PC-9 (cell line): ENCODE measurements at regions not wholly inside any gene's neighbourhood (a gene's known extent, or its start where the extent isn't known, plus 50 kb on each side); places are given as distances from the start of the nearest gene placed in this dataset.

ENCODE experiments used
- BruUV-seq: library from RNA; stranded (reverse); fragments of 400-500 nt; replicated peaks from 2 replicates; lab custom pipeline; 2021; lab: Mats Ljungman, UMichigan
- CTCF ChIA-PET: fragments of 300-600 bp; sonication (Branson Sonifier 250); formaldehyde crosslinking; loops from one replicate; lab custom pipeline; 2022; ENCODE audit warnings: antibody characterized with exemption; lab: Charles Lee
- POLR2A ChIA-PET: fragments of 300-600 bp; sonication (Branson Sonifier 250); formaldehyde crosslinking; loops from one replicate; lab custom pipeline; 2022; ENCODE audit warnings: antibody characterized with exemption; ENCODE audit not compliant: unreplicated experiment; lab: Charles Lee
- DNase-seq, 2 experiments: peaks; one replicate each; pipeline versions ENCODE4 v3.0.0 to v3.0.0-alpha.2; 2015 to 2022; ENCODE audit warnings: mixed read lengths in 1 of 2
- H2AFZ ChIP-seq: fragments of 200-600 bp; sonication (generic); 2 replicates; pipeline ENCODE4 v1.8.1; 2017; ENCODE audit warnings: antibody characterized with exemption
- H3F3A ChIP-seq: fragments of 200-600 bp; sonication (generic); 2 replicates; pipeline ENCODE4 v1.8.1; 2017; ENCODE audit warnings: antibody characterized with exemption, mild to moderate bottlenecking, low read depth; ENCODE audit not compliant: insufficient read depth
- H3K27ac ChIP-seq: fragments of 200-600 bp; sonication (generic); 2 replicates; pipeline ENCODE4 v1.6.1; 2016; ENCODE audit warnings: mixed run types
- H3K27me3 ChIP-seq: fragments of 200-600 bp; sonication (generic); 2 replicates; pipeline ENCODE4 v1.6.1; 2016; ENCODE audit warnings: low read depth, mixed run types; ENCODE audit not compliant: insufficient read depth
- H3K36me3 ChIP-seq: fragments of 200-600 bp; sonication (generic); 2 replicates; pipeline ENCODE4 v1.6.1; 2016; ENCODE audit warnings: low read depth, mixed run types
- H3K4me1 ChIP-seq: fragments of 200-600 bp; sonication (generic); replicated peaks from 2 replicates; pipeline ENCODE4 v1.6.1; 2016; ENCODE audit warnings: mixed run types; ENCODE audit not compliant: insufficient read depth
- H3K4me2 ChIP-seq: fragments of 200-600 bp; sonication (generic); 2 replicates; pipeline ENCODE4 v1.6.1; 2017; ENCODE audit warnings: mixed run types
- H3K4me3 ChIP-seq: fragments of 200-600 bp; sonication (generic); 2 replicates; pipeline ENCODE4 v1.6.1; 2016; ENCODE audit warnings: mixed run types
- H3K79me2 ChIP-seq: fragments of 200-600 bp; sonication (generic); 2 replicates; pipeline ENCODE4 v1.6.1; 2017; ENCODE audit warnings: low read depth, mixed run types
- H3K9me2 ChIP-seq: fragments of 200-600 bp; sonication (generic); 2 replicates; pipeline ENCODE4 v1.8.1; 2017; ENCODE audit warnings: mild to moderate bottlenecking; ENCODE audit not compliant: insufficient read depth
- H3K9me3 ChIP-seq: fragments of 200-600 bp; sonication (generic); 2 replicates; pipeline ENCODE4 v1.8.1; 2016; ENCODE audit warnings: low read depth; ENCODE audit not compliant: insufficient read depth
- H4K20me1 ChIP-seq: fragments of 200-600 bp; sonication (generic); 2 replicates; pipeline ENCODE4 v1.8.1; 2017; ENCODE audit not compliant: insufficient read depth
- EZH2 ChIP-seq: fragments of 200-600 bp; sonication (generic); IDR thresholded peaks from 2 replicates; pipeline ENCODE4 v1.8.0; 2017; ENCODE audit warnings: antibody characterized with exemption, low read depth
- intact Hi-C: fragments of 100-400 bp; cut with micrococcal nuclease; formaldehyde crosslinking; loops from one replicate; pipeline ENCODE4 v1.10.0; 2022; ENCODE audit not compliant: unreplicated experiment
- TF ChIP-seq, protein P1 (sequence below): fragments of 200-600 bp; sonication (generic); conservative IDR thresholded peaks from 2 replicates; pipeline ENCODE4 v1.6.1; 2017; ENCODE audit warnings: mixed run types, antibody characterized with exemption, mild to moderate bottlenecking, moderate library complexity

DNA sequence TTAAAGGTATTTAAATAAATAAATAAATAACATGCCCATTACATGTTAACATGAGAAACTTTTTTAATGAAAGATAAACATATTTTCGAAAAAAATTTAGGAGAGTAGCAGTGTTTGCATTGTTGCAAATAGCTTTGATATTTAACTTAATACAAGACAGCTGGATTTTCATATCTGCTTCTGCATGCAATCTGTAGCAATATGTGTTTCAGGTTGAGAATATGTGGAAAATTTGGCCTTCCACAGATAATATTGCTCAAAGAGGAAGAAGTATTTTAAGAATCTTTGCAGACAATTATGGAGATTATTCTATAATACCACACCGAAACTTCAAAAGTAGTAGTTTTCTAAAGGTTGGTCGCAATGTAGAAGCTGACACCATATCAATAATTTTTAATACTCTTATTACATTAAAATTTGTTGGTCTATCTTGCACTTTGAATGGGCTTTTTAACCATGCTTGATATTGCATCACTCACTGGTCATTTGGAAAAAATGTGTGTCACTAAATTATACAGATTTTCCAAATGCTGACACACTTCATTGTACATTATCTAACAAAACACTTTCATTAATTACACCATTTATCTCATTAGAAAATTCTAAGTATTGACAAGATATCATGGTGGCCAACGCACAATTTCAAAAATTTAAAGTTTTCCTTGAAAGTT is 229.8 kb upstream of the HDAC9 start:
- no TSS peak for BruUV-seq
- Histone ChIP-seq H4K20me1 (no peaks in the 10 kb centered on the region), H2AFZ (no peak overlapping the region), H3K27ac (no peak overlapping the region), H3F3A (no peaks in the 10 kb centered on the region), H3K4me1 (no peaks in the 10 kb centered on the region), H3K79me2 (no peaks in the 10 kb centered on the region), H3K9me2 (no peaks in the 10 kb centered on the region; the same call in 1 of the 2 replicates), H3K9me3 (peaks cover 13% of the 10 kb centered on the region), H3K4me3 (no peak overlapping the region), H3K27me3 (no peaks in the 10 kb centered on the region), H3K36me3 (no peaks in the 10 kb centered on the region), H3K4me2 (no peak overlapping the region)
- DNase-seq: no peak
- ChIA-PET CTCF (no interaction called here), POLR2A (no interaction called here)
- intact Hi-C loops: no loop called here
- no peak for TF ChIP-seq EZH2
- TF ChIP-seq, protein P1, sequence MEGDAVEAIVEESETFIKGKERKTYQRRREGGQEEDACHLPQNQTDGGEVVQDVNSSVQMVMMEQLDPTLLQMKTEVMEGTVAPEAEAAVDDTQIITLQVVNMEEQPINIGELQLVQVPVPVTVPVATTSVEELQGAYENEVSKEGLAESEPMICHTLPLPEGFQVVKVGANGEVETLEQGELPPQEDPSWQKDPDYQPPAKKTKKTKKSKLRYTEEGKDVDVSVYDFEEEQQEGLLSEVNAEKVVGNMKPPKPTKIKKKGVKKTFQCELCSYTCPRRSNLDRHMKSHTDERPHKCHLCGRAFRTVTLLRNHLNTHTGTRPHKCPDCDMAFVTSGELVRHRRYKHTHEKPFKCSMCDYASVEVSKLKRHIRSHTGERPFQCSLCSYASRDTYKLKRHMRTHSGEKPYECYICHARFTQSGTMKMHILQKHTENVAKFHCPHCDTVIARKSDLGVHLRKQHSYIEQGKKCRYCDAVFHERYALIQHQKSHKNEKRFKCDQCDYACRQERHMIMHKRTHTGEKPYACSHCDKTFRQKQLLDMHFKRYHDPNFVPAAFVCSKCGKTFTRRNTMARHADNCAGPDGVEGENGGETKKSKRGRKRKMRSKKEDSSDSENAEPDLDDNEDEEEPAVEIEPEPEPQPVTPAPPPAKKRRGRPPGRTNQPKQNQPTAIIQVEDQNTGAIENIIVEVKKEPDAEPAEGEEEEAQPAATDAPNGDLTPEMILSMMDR: no peak

DNA sequence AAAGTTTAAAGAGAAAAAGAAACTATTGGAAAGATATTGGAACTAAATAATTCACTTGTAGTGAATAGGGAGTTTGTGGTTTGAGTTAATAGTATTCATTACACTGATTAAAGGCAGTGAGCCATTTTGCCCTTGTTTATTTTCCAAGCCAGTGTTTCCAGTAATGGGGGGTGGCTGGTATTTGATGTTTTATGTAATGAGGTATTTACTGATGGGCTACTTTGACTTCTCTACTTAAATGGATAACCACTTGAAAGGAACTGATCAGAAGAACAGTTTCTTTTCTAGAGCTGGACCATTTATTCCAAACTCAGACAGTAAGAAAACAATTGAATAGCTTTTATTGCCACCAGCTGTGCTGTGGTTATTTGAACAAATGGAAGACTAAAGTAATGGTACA is 227.0 kb upstream of the HDAC9 start:
- BruUV-seq: no TSS peak
- no peak overlapping the region for H2AFZ ChIP-seq
- POLR2A ChIA-PET: no interaction called here
- H4K20me1 ChIP-seq: no peaks in the 10 kb centered on the region
- no peak overlapping the region for H3K27ac ChIP-seq
- TF ChIP-seq, protein P1: no peak
- no peak for TF ChIP-seq EZH2
- H3K4me2 ChIP-seq: no peak overlapping the region
- no peaks in the 10 kb centered on the region for H3F3A ChIP-seq
- no peaks in the 10 kb centered on the region for H3K79me2 ChIP-seq
- H3K27me3 ChIP-seq: no peaks in the 10 kb centered on the region
- intact Hi-C loops: no loop called here
- H3K4me3 ChIP-seq: no peak overlapping the region
- H3K4me1 ChIP-seq: no peaks in the 10 kb centered on the region
- CTCF ChIA-PET: no interaction called here
- no peaks in the 10 kb centered on the region; the same call in 1 of the 2 replicates for H3K9me3 ChIP-seq
- DNase-seq: no peak
- no peaks in the 10 kb centered on the region; the same call in 1 of the 2 replicates for H3K9me2 ChIP-seq
- no peaks in the 10 kb centered on the region for H3K36me3 ChIP-seq

DNA sequence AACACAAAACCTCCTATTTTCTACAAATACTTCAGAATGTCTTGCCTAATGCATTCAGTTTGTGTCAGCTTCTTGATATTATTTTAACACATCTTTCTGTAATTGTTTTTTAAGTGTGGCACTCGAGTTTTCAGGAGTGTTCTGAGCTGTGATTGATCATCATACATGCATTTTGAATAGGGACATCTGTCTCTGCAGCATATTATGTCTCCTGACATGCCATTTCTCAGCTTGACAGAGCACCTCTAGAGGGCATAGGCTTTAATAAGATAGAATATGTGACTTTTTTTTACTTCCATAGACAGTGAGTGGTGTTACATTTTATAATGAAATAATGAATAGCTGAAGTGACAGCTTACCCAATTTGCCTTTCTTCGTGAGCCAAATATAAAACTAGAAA is 219.2 kb upstream of the HDAC9 start:
- no peak overlapping the region for H2AFZ ChIP-seq

More for the DNA sequence above, 219.2 kb upstream of the HDAC9 start:
- BruUV-seq: no TSS peak
- H3F3A ChIP-seq: no peaks in the 10 kb centered on the region
- no peak overlapping the region for H3K27ac ChIP-seq
- intact Hi-C loops: no loop called here
- H3K4me2 ChIP-seq: no peak overlapping the region
- H3K4me1 ChIP-seq: no peaks in the 10 kb centered on the region
- H4K20me1 ChIP-seq: no peaks in the 10 kb centered on the region
- H3K4me3 ChIP-seq: no peak overlapping the region
- TF ChIP-seq EZH2: no peak
- TF ChIP-seq, protein P1: no peak
- ChIA-PET POLR2A (no interaction called here), CTCF (no interaction called here)
- H3K9me3 ChIP-seq: no peaks in the 10 kb centered on the region
- no peaks in the 10 kb centered on the region for H3K36me3 ChIP-seq
- H3K9me2 ChIP-seq: no peaks in the 10 kb centered on the region
- no peaks in the 10 kb centered on the region for H3K27me3 ChIP-seq
- no peak for DNase-seq
- no peaks in the 10 kb centered on the region for H3K79me2 ChIP-seq
